Left lobe of liver (tissue), 2 donors: ENCODE measurements at regions not wholly inside any gene's neighbourhood (a gene's known extent, or its start where the extent isn't known, plus 50 kb on each side); places are given as distances from the start of the nearest gene placed in this dataset.

ENCODE experiments used
- ATAC-seq: fragments of 200-7000 bp; cut with Tn5 transposase; one replicate; pipeline ENCODE4 v1.9.1; 2020; ENCODE audit warnings: mild to moderate bottlenecking, moderate library complexity
- DNase-seq: peaks from one replicate; pipeline ENCODE4 v3.0.0-alpha.2; 2020; ENCODE audit warnings: low spot score
- donor health status: DM: no; HTN: no; CAD: no; lungs with moderate emphysema.
- donor health status: DM: no; HTN: yes; CAD: no.

DNA sequence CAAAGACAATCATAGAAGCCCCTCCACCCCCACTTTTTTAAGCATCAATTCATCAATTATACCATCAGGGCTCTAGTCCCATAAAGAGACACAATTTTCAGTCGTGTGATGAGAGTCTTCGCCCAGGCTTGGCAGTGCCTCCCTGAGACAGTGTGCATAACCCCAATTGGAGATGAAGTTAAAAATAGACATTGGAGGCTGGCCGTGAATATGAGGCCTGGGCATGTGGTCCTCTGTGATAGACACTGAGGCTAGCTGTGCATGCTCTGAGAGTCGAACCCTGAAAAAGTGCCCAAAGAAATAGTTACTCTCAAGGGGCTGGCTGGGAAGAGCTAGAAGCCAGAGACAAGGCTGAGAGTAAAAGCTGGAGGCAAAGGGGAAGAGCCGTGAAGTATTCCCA lies 248.6 kb upstream of the NR4A3 start:
- no peak for DNase-seq
- ATAC-seq, result no peak

DNA sequence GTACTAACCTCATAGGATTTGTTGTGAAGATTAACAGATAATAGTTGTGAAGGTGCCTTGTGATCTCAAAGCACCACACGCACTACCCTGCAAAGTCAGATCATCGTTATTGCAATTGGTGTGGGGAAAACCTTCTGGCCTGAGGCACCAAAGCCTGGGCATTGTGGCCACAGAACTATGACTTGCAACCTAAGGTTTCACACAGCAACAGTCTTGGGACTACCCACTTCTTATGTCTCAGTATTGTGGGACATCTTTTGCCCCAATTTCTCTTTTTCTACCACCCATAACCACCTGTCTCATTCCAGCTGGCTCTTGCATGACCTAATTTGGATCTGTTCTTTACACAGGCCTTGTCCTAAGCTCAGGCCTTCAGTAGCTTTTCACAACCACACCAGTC lies 247.8 kb upstream of the NR4A3 start:
- ATAC-seq, result no peak
- no peak for DNase-seq

DNA sequence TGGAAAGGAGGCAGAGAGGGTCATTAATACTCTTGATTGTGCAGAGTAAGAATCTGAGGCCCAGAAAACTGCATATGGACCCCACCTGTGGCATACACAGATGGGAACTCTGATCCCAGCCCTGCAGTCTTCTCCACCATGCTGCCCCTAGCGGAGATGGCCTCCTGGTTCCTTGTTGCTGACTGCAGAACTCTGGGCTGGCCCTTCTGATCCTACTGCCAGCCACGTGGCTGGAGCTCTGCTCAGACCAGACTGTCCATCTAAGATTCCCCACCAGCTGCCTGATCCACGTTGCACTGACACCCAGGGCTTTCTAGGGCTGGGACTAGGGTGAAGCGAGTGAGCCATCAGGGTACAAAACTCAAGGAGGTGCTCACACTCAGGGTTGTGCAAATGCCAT lies 245.7 kb upstream of the NR4A3 start:
- DNase-seq (no peak), ATAC-seq (no peak)

DNA sequence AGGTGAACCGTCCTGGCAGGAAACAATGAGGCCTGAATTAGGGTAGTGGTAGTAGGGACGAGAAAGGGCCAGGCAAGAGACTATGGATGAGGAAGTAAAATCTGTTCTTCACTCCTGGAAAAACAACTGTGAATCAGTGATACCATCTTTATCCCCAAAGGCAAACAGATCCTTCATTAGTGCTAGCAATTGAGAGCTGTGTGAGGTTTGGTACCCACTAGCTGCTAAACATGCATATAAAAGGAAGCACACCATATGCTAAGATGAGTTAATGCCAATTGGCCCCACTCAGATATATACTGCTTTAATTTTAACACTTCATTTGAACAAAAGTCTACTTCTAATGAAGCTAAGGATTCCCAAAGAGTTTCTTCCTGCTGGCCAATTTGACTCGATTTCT lies 244.8 kb upstream of the NR4A3 start:
- ATAC-seq, result no peak
- no peak for DNase-seq

DNA sequence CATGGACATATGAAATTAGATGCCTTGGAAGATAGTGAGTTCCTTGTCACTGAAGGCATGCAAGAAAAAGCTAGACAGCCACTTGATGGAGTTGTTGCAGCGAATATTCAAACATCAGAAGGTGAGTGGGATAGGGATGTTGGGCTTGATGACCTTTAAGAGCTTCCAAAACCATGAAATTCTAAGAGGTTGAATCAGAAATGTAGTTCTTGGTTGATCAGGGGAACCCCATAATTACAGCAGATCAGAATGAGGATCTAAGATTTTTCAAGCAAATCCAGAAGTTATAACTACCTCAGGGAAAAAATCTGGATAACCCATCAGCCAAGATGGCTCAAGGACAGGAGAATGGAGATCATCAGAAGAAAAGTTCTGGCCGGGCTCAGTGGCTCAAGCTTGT lies 244.3 kb upstream of the NR4A3 start:
- DNase-seq (no peak), ATAC-seq (no peak)

DNA sequence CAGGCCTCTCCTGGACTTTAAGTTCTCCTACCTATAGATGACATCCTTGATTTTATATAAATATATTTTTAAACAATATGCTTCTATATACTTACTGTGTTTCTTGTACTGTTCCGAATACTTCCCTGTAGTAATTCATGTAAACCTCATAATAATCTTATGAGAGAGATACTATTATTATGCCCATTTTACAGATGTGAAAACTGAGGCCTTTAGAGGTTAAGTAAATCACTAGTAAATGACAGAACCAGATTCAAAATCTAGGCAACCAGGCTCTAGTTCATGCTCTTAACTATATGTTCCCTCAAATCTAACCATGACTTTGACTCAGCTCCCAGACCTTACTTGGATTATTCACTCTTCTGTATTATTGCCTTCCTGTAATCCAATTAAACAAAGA lies 243.0 kb upstream of the NR4A3 start:
- ATAC-seq, result no peak
- DNase-seq, result no peak

DNA sequence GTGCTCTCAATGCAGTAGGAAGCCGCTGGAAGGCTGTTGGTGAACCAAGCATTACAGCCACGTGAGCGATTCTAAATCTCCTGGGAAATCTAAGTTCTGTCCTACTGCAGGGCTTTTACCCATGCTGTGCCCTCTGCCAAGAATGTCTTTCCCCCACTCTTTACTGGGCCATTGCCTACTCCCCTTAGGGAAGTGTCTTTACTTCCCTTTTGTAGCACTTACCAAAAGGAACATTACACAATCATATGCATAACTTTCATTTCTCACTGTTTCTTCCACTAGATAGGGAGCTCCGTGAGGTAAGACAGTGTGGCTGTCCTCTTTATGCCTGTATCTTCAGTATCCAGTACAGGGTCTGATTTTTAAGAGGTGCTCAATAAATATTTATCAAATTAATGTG lies 241.7 kb upstream of the NR4A3 start:
- no peak for DNase-seq
- ATAC-seq, result peak; percentile 46

DNA sequence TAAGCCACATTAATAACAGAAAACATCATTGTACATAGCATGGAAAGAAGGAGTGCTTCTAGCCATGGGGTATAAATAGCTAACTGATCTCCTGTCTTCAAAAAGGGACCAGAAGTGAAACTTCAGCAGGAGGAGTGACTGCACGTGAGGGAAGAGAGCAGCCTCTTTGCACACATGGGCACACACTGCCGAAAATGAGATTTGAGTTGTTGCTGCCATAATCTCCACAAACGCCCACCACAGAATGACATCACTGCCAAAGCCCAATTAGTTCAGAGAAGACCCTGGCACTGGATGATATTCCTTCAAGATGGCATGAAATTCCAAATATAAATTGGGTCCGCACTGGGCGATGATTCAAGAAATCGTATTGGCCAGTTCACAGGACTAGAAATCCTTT lies 238.9 kb upstream of the NR4A3 start:
- ATAC-seq (no peak), DNase-seq (no peak)

DNA sequence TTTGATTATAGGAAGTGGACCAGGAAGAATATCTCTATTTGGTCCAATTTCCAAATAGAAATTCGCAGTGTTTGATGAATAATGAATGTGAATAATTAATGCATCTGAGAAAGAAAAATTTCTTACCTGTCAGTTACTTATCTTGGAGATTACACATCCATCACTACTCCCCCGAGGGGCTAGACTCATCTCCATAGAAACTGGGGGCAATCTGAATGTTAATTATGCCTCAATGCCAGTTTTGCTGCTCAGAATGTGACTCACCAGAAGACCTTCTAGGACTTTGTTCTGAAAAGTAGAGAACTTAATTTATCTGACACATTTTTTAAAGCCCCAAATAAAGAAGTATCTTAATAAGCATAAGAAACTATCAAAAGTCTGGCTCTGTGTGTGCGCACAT lies 233.4 kb upstream of the NR4A3 start:
- ATAC-seq (no peak), DNase-seq (no peak)

DNA sequence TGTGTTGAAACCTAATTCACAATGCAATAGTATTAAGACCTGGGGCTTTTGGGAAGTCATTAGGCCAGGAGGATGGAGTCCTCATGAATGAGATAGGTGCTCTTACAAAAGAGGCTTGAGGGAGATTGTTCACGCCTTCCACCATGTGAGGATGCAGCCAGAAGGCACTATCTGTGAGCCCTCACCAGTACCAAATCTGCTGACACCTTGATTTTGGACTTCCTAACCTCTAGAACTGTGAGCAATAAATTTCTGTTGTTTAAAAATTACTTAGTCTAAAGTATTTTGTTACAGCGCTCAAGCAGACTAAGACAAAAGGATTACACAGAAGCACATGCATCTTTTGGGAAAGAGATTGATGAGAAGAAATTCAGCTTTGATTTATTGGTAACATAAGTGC lies 232.9 kb upstream of the NR4A3 start:
- no peak for ATAC-seq
- no peak for DNase-seq

DNA sequence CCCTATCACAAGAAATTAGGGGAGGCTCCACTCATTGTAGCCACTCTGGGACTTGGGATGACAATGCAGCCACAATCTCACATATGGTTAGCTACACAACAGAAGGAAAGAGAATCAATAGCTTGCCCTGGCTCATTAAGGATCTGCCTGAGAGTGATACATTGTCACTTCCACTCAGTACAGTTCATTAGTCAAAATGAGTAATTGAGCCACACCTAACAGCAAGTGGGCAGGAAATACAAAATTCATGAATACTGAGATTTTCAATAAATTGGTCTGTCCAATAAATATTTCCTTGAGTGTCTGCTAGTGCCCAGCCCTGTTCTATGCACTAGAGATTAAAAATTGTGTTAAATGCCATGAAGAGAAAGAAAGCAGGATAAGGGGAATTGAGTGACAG lies 231.3 kb upstream of the NR4A3 start:
- DNase-seq (no peak), ATAC-seq (no peak)

DNA sequence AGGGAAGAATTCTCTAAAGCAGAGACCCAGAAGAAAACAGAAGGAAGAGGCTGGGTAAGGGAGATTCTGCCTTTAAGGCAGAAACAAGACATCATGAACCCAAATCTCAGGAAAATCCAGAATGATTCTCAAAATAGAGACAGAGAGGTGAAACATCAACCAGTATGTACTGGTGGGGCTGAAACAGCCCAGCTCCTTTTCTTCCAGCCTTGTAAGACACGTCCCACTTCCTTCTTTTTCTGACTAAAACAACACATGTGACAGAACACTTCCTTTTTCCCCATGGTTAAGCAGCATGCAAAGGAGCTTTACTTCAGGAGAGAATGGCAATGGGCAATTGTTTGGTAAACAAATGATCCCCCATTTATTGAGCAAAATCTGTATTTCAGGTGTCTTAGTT lies 230.8 kb upstream of the NR4A3 start:
- DNase-seq (no peak), ATAC-seq (no peak)

DNA sequence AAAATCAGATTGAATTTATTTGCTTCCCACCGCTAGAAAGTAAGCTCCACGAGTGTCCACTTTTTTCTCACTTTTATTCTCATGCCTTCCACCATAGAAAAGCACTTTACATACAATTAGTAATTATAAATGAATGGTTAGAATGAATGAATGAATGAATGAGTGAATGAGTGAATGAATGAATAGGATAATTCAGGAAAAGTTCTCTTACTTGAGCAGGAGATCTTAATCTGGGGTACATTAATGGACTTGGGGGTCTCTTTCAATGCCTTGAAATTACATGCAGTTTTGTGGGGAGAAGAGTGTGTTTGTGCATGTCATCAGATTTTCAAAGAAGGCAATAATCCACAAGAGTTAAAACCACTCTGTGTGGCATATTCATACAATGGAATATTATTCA lies 229.9 kb upstream of the NR4A3 start:
- no peak for ATAC-seq

DNA sequence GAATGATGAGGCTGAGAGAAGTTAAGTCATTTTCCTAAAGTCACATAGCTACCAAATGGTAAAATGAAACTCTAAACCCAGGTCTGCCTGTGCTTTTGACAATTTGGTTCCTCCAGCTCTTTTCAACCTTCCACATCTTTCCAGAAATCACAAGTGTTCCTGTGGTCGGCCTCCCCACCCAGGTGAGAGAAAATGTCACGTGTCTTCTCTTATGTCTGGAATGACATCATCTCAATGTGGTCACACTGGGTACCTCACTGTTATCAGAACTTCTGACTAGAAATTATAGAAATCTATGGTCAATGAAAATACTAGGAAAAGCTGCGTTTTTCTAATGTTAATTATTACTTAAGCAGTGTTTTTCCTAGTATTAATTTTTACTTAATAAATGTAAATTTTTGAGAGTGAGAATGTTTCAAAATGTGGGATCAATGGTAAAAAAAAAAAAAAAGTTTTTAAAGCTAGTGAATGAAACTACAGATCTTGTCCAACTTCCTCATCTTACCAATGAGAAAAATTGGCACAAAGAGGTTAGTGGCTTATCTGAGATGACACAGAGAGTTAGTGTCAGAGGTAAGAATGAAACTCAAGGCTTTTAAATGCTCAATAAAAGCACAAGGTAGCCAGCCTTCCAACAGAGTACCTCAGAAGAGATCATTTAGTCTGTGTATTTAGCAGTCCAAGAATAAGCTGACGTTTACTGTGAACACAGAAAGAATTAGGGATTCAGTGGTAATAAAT lies 228.7 kb upstream of the NR4A3 start:
- ATAC-seq, result no peak
- DNase-seq, result no peak

More for the DNA sequence above, 229.9 kb upstream of the NR4A3 start:
- no peak for DNase-seq

DNA sequence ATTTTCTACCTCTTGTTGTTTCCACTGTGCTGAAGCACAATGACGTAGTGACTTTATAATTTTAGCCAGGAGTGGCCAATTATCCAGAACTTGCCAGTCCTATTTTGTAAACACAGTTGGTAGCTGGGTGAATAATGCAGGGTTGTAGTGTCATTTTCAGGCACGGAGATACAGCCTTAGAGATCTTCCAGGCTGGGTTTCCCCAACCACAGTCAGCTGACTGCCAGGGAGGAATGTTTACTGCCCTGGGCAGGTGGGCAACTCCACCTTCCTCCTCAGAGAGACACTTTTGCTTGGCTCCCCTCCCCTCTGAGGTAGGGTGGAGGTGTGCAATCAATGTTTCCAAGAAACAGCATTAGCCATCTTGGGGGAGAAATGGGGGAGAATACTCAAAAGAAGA lies 228.1 kb upstream of the NR4A3 start:
- ATAC-seq, result no peak
- DNase-seq, result no peak

DNA sequence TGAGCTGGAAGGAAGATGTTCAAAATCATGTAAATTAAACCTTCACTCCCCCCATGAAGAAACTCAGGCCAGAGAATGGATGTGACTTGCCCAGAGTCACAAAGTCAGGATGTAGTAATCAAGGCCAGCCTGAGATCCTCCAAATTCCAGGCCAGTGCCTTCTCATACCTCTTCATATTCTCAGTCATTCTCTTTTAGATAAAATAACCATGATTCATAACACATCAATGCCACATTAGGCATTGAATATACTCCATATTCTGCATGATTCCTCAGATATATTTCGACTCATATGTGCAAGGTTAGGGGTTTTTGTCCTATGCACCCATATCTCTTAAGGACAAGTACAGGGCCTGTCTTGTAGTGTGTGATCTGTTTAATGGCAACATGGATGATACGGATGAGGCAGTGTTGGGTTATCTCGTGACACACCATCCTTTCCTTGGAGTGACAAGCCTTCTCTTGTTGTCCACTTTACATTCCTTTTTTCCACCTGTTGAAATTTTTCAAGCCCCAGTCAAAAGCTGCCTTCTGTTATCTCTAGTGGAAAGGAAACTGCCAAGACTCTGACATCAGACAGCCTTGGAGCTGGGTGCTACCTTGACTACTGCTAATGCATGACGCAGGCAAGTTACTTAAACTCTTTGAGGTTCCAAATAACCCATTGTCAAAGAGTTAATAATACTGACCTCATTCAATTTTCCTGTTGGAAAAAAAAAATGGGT lies 227.5 kb upstream of the NR4A3 start:
- ATAC-seq, result no peak
- DNase-seq, result no peak

DNA sequence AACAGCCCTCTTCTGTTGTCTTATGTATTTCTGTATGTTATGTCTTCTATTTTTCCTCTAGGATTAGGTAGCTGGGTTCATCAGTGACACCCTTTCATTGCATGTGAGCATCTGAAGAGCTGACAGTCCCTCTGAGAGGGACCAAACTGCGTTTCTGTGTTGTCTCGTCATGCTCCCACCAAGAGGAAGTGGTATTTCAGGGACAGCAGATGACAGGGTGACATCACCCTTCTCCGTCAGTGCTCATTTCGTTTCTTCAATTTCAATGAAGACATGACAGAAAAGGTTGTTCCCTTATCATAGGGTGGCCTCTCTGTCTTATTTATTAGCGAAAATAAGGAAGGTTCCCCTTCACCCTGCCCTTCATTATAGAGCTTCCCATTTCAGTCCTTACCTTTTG lies 225.9 kb upstream of the NR4A3 start:
- no peak for DNase-seq
- ATAC-seq, result no peak

DNA sequence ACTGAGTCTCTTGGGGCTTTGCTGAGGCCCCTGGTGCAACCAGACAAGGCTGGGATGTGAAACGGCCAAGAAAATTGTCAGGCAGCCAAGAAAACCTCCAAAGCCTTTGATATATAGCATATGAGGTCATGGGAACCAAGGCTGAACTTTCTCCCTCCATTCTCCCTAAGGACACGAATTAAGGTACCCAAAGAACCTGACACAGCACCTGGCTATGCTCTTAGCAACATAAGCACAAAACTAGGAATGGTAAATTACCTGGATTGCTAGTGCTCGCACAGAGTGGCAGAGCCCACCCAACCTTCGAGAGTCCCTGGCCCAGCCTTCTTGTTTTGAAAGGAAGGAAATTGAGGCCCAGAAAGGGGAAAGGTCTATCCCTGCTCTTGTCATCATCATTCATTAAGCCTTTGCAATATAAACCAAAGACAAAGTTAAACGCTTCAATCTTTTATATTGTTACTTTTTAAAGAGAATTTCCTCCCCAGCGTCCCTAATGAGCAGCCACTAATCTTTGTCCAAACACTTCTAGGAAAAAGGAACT lies 220.0 kb upstream of the NR4A3 start:
- no peak for ATAC-seq
- no peak for DNase-seq

DNA sequence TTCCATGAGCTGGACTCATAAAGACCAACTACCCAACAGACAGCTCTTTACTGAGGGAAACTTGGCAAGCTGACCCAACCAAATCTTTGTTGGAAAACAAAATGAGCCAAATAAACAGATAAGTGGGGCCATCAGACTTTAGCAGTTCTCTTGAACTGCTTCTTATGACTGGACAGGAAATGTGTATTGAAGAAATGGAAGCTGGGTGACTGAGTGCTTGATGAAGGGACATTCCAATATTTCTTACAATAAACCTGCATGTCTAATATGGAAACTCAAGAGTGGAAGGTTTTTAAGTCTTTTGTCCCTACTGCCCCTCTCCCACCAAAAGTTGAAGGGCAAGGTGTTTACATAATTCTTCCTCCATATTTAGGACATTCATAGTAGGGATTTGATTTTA lies 218.8 kb upstream of the NR4A3 start:
- no peak for ATAC-seq
- DNase-seq, result no peak

DNA sequence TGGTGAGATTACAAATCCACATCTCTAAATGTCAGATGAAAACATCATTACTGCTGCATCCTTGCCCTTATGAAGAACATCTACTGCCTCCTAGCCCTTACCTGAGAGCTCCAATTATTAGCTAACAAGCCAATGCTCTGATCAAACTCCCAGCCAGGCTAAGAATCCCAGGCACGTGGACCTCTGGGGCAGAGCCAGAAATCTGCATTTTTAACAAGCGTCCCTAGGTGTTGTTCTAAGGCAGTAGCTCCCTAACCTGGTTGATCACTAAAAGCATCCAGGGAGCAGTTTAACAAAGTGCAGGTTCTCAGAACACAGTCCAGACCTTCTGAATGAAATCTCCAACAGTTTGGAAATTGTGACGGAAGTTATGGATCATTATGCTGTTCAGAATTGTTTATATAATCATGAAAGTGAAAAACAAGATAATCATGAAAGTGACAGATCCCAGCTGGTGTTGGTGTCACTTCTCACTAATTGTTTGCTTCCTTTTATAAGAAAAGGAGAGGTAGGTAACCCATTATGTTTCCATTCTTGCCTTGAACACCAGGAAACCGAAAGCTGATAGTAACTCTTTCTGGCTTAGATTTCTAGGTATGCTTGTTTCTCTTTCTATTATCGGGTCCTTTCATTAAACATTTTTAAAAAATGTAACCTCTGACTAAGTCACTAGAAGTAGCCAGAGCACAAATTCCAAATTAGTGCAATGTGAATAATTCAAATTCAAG lies 216.5 kb upstream of the NR4A3 start:
- DNase-seq, result no peak
- ATAC-seq, result no peak

DNA sequence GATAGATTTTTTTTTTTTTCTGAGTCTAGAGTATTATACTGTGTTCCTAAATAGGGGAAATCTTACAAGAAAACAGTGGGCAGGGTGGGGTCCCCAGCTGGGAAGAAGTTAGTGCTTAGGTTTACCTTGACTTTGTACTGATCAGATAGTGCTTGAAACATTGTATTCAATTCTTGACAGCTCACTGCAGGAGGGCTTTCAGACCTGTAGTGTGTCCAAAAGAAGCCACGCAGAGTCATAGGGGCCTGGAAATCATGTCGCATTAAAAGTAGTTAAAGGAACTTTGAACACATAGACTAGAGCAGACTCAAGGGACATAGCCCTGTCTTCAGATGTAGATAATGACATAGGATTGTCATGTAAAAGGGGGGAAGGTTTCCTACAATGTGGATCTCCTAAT lies 215.4 kb upstream of the NR4A3 start:
- DNase-seq, result no peak
- ATAC-seq, result no peak

DNA sequence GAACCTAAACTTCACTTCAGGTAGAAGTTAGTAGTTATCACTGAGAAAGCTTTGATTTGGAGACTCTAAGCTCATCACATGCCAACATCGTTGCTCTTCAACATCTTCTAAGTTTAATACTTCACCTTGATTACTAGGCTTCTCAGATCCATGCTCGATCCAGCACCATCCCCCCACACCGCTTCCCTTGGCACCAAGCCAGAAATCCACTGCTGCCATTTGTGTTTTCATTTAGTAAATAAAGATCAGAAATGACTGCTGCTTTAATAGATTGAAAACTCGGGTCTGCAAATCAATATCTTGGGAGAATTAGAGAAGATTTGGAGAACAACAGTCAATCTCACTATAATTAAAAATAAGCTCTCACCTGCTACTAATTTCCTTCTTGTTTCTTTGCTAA lies 214.7 kb upstream of the NR4A3 start:
- DNase-seq (no peak), ATAC-seq (no peak)
